Right kidney (tissue), 1 donor: ENCODE measurements at regions not wholly inside any gene's neighbourhood (a gene's known extent, or its start where the extent isn't known, plus 50 kb on each side); places are given as distances from the start of the nearest gene placed in this dataset.

ENCODE experiments used
- DNase-seq: peaks from one replicate; pipeline ENCODE4 v3.0.0-alpha.2; 2016

GRCh38 chr6:21469213-21469612 is 124.3 kb upstream of the SOX4 start:
- DNase-seq: no peak

GRCh38 chr6:21476112-21476511 is 117.4 kb upstream of the SOX4 start:
- DNase-seq: no peak

- no peak for DNase-seq
Measured at GRCh38 chr6:21478411-21478810, 115.1 kb upstream of the SOX4 start.

GRCh38 chr6:21478883-21479539 is 114.5 kb upstream of the SOX4 start:
- DNase-seq: peak; percentile 41

- no peak for DNase-seq
Measured at GRCh38 chr6:21486115-21486514, 107.4 kb upstream of the SOX4 start.

GRCh38 chr6:21489826-21490225 is 103.7 kb upstream of the SOX4 start:
- no peak for DNase-seq

GRCh38 chr6:21491955-21492354 is 101.6 kb upstream of the SOX4 start:
- no peak for DNase-seq

GRCh38 chr6:21494505-21494904 is 99.0 kb upstream of the SOX4 start:
- no peak for DNase-seq

- no peak for DNase-seq
Measured at GRCh38 chr6:21496196-21496595, 97.4 kb upstream of the SOX4 start.

- no peak for DNase-seq
Measured at GRCh38 chr6:21496706-21497105, 96.8 kb upstream of the SOX4 start.

GRCh38 chr6:21500314-21501020 is 93.1 kb upstream of the SOX4 start:
- DNase-seq: no peak

- peak; percentile 40 for DNase-seq
Measured at GRCh38 chr6:21501021-21501354, 92.6 kb upstream of the SOX4 start.

GRCh38 chr6:21501815-21502214 is 91.7 kb upstream of the SOX4 start:
- DNase-seq: no peak

GRCh38 chr6:21502682-21503081 is 90.9 kb upstream of the SOX4 start:
- no peak for DNase-seq

- DNase-seq: no peak
Measured at GRCh38 chr6:21504790-21505189, 88.8 kb upstream of the SOX4 start.

- DNase-seq: no peak
Measured at GRCh38 chr6:21505574-21505990, 88.0 kb upstream of the SOX4 start.

- no peak for DNase-seq
Measured at GRCh38 chr6:21506126-21506525, 87.4 kb upstream of the SOX4 start.

GRCh38 chr6:21507811-21508210 is 85.7 kb upstream of the SOX4 start:
- DNase-seq: no peak

- no peak for DNase-seq
Measured at GRCh38 chr6:21508753-21509152, 84.8 kb upstream of the SOX4 start.

GRCh38 chr6:21511891-21512550 is 81.5 kb upstream of the SOX4 start:
- no peak for DNase-seq

GRCh38 chr6:21514288-21514687 is 79.3 kb upstream of the SOX4 start:
- DNase-seq: no peak

- DNase-seq: no peak
Measured at GRCh38 chr6:21518317-21518716, 75.2 kb upstream of the SOX4 start.

GRCh38 chr6:21519642-21520041 is 73.9 kb upstream of the SOX4 start:
- no peak for DNase-seq

- no peak for DNase-seq
Measured at GRCh38 chr6:21521276-21521675, 72.3 kb upstream of the SOX4 start.
